Heart left ventricle (tissue), 13 donors: ENCODE measurements at regions not wholly inside any gene's neighbourhood (a gene's known extent, or its start where the extent isn't known, plus 50 kb on each side); places are given as distances from the start of the nearest gene placed in this dataset.

Experiments used
- CTCF ChIP-seq, 12 donors: fragments of 200-600 bp; sonication (generic) in 4 of 12; IDR thresholded peaks; one replicate each; pipeline versions ENCODE4 v1.5.0 to v1.8.0; 2018 to 2022; ENCODE audit warnings: antibody characterized with exemption in 12 of 12, mild to moderate bottlenecking in 5 of 12
- POLR2A ChIP-seq, 2 donors: fragments of 450-650 bp; IDR thresholded peaks; one replicate each; pipeline ENCODE4 v1.6.1; 2017; ENCODE audit warnings: antibody characterized with exemption in 2 of 2, mild to moderate bottlenecking in 2 of 2, moderate library complexity in 2 of 2
- donor health status: ischemic (EF 13 %, LVEDD 7.1; RV severe dilation, severe dysfunction).
- donor health status: DM: no; HTN: yes; CAD: no.
- donor health status: DM: no; HTN: no; CAD: no.
- donor health status: ischemic (EF 25% LVEDD 6.9; RV normal size, moderate dysfunction).
- donor health status: ischemic (EF 25% LVEDD 5.7; RV mildly dilated, moderate dysfunction).
- donor health status: ischemic (EF 35%, LVEDD 5.7; RV mildly dilated, moderate dysfunction).
- donor health status: nonischemic (EF 11% LVEDD 7.7; RV severe dilation, severe dysfunction).
- donor health status: DM: yes; HTN: yes; CAD: no.
- donor health status: PGD.
- donor health status: ischemic (EF 29% LVEDD 5.4; RV normal size, mild dysfunction).
- donor health status: nonischemic (EF 23%, LVEDD 6.1; RV moderate dilation, normal function).

GRCh38 chr18:61752973-61753372, 139.8 kb downstream of the RNF152 start:
- no peak for TF ChIP-seq CTCF (IDR thresholded peaks at IDR 0.05)
- TF ChIP-seq POLR2A (IDR thresholded peaks at IDR 0.05), result no peak
